Activated naive CD4-positive, alpha-beta T cell treated with anti-CD3 and anti-CD28 coated beads for 36 hours (primary cell): ENCODE measurements at regions not wholly inside any gene's neighbourhood (a gene's known extent, or its start where the extent isn't known, plus 50 kb on each side); places are given as distances from the start of the nearest gene placed in this dataset.
"Not testable (repeated sequence)": the region's sequence is repeated elsewhere in the genome, so short reads cannot be mapped to it uniquely, and the experiment has no call there.

ENCODE experiments used
- CTCF ChIA-PET: fragments of 350-600 bp; sonication (Branson Sonifier 250); formaldehyde crosslinking; loops from one replicate; lab custom pipeline; 2021; ENCODE audit warnings: antibody characterized with exemption; lab: Charles Lee
- DNase-seq: peaks from one replicate; pipeline ENCODE4 v3.0.0-alpha.2; 2020
- H3K27ac Mint-ChIP-seq: one replicate; pipeline ENCODE4 v1.8.0; 2021; ENCODE audit warnings: mild to moderate bottlenecking, mixed read lengths
- H3K27me3 Mint-ChIP-seq: one replicate; pipeline ENCODE4 v1.8.0; 2021; ENCODE audit warnings: low read depth, mixed read lengths
- H3K36me3 Mint-ChIP-seq: one replicate; pipeline ENCODE4 v1.8.0; 2021; ENCODE audit warnings: low read depth, mixed read lengths
- H3K4me1 Mint-ChIP-seq: one replicate; pipeline ENCODE4 v1.8.0; 2021; ENCODE audit warnings: low read depth, mixed read lengths
- H3K4me3 Mint-ChIP-seq: one replicate; pipeline ENCODE4 v1.8.0; 2021; ENCODE audit warnings: mild to moderate bottlenecking, moderate library complexity, mixed read lengths
- H3K9me3 Mint-ChIP-seq: one replicate; pipeline ENCODE4 v1.8.0; 2021; ENCODE audit warnings: mixed read lengths
- intact Hi-C: fragments of 100-400 bp; cut with micrococcal nuclease; formaldehyde crosslinking; loops from one replicate; pipeline ENCODE4 v1.15.1; 2023

- Mint-ChIP-seq H3K9me3 (peaks cover 2% of the 10 kb centered on the region), H3K4me3 (no peak overlapping the region), H3K36me3 (no peaks in the 10 kb centered on the region), H3K27me3 (no peaks in the 10 kb centered on the region), H3K27ac (no peak overlapping the region), H3K4me1 (no peaks in the 10 kb centered on the region)
- no peak for DNase-seq
- CTCF ChIA-PET, result no interaction called here
- intact Hi-C loops, result no loop called here
These were observed 355.8 kb upstream of the SORCS1 start for GRCh38 chr10:107520348-107520747.

DNA sequence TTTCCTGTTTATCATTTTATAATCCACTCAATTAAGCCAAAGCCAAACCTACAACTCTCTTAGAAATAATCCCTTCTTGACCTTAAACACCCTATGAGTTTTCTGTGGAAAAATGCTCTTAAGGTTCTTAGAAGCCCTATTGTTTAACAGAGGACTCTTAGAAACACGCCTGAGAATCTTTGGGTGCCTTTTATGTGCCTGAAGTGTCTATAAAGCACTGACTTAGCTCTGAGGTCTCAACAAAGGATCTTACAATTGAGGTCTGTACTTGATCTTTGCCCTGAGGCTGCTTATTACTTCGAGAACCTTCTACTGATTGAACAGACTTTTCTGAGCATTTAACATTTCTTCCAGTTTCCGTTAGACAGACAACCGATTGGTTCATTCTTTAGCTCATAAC lies 353.3 kb upstream of the SORCS1 start:
- Mint-ChIP-seq H3K4me3 (no peak overlapping the region), H3K27ac (no peak overlapping the region), H3K4me1 (no peaks in the 10 kb centered on the region), H3K27me3 (no peaks in the 10 kb centered on the region), H3K9me3 (peaks cover 2% of the 10 kb centered on the region), H3K36me3 (no peaks in the 10 kb centered on the region)
- CTCF ChIA-PET, result no interaction called here
- no peak for DNase-seq
- intact Hi-C loops, result no loop called here

DNA sequence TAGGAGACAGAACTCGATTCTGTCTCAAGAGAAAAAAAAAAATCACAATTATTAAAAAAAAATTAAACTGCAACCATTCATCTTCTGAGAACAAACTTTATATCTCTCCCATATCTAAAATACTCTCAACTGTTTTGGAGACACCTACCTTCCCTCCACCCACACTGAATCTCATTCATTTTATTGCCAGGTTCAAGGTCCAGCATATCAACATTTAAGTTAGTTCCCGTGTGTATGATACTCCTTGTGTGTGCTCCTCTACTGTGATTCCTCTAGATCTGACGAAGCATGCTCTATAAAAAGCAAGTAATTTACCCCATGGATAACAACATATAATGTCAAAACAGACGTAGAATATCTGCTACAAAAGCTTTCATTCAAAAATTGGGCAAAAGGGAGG lies 351.8 kb upstream of the SORCS1 start:
- H3K4me1 Mint-ChIP-seq, result no peaks in the 10 kb centered on the region

GRCh38 chr10:107504011-107504410 lies 339.5 kb upstream of the SORCS1 start:
- CTCF ChIA-PET, intact Hi-C loops, H3K4me1 Mint-ChIP-seq, DNase-seq, H3K27ac Mint-ChIP-seq, H3K27me3 Mint-ChIP-seq, H3K36me3 Mint-ChIP-seq, H3K4me3 Mint-ChIP-seq: not testable (repeated sequence)
- peaks cover 20% of the 10 kb centered on the region for H3K9me3 Mint-ChIP-seq

More for the DNA sequence above, 351.8 kb upstream of the SORCS1 start:
- H3K27me3 Mint-ChIP-seq, result no peaks in the 10 kb centered on the region
- H3K27ac Mint-ChIP-seq, result no peak overlapping the region
- H3K4me3 Mint-ChIP-seq, result no peak overlapping the region
- peaks cover 2% of the 10 kb centered on the region for H3K9me3 Mint-ChIP-seq
- intact Hi-C loops, result no loop called here
- H3K36me3 Mint-ChIP-seq, result no peaks in the 10 kb centered on the region
- CTCF ChIA-PET, result no interaction called here
- no peak for DNase-seq

DNA sequence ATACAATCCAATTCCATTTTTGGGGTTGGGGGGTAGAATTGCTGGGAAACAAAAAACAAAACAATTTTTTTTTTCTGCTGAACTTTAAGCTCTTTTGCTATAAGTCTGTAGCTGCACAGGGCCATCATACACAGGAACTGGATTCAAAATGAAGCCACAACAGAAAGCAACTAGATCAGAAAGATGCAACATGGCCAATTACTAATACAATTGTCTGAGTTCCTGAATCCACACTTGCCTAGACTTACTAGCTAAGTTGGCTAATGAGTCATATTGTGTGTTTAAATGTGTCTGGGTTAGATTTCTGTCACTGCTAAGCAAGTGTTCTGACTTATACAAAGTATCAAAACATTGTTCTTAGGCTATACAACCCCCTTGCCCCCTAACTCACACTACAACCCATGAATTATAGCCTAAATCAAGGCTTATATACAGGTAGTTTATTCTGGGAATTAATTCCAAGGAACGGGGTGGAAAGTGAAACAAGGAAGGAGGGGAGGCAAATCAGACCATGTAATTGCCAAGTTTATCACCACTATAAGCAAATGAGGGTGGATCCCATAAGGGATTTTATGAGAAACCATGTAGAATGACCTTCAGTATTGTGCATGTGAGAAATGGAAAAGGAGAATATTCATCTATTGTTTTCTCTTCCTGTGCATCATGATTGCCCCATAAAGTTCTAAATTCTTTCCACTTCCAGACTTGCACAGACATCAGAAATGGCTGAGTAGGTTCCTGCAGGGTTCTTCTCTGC lies 337.9 kb upstream of the SORCS1 start:
- H3K36me3 Mint-ChIP-seq, result no peaks in the 10 kb centered on the region
- intact Hi-C loops, result no loop called here
- no peak overlapping the region for H3K4me3 Mint-ChIP-seq
- H3K4me1 Mint-ChIP-seq, result no peaks in the 10 kb centered on the region
- H3K9me3 Mint-ChIP-seq, result peaks cover 16% of the 10 kb centered on the region
- no peaks in the 10 kb centered on the region for H3K27me3 Mint-ChIP-seq
- H3K27ac Mint-ChIP-seq, result no peak overlapping the region
- CTCF ChIA-PET, result no interaction called here
- DNase-seq, result no peak

- Mint-ChIP-seq H3K36me3 (no peaks in the 10 kb centered on the region), H3K4me3 (no peak overlapping the region), H3K4me1 (no peaks in the 10 kb centered on the region), H3K27me3 (no peaks in the 10 kb centered on the region), H3K9me3 (peaks cover 17% of the 10 kb centered on the region), H3K27ac (no peak overlapping the region)
- intact Hi-C loops, result no loop called here
- DNase-seq, result no peak
- CTCF ChIA-PET, result interaction anchor here (0.6 kb wide), 1 partner anchor 35 kb away, joined by 3 read pairs; no protein-coding TSS in a partner anchor
These were observed 334.5 kb upstream of the SORCS1 start for GRCh38 chr10:107498983-107499382.

GRCh38 chr10:107497024-107497423 lies 332.5 kb upstream of the SORCS1 start:
- Mint-ChIP-seq H3K4me1 (no peaks in the 10 kb centered on the region), H3K36me3 (no peaks in the 10 kb centered on the region), H3K4me3 (no peak overlapping the region), H3K27ac (no peak overlapping the region), H3K9me3 (peaks cover 7% of the 10 kb centered on the region), H3K27me3 (no peaks in the 10 kb centered on the region)
- intact Hi-C loops, result no loop called here
- DNase-seq, result no peak
- CTCF ChIA-PET, result no interaction called here

GRCh38 chr10:107496594-107496993 lies 332.1 kb upstream of the SORCS1 start:
- DNase-seq, result no peak
- Mint-ChIP-seq H3K4me1 (no peaks in the 10 kb centered on the region), H3K4me3 (no peak overlapping the region), H3K36me3 (no peaks in the 10 kb centered on the region), H3K9me3 (peaks cover 7% of the 10 kb centered on the region), H3K27me3 (no peaks in the 10 kb centered on the region), H3K27ac (no peak overlapping the region)
- intact Hi-C loops, result no loop called here
- CTCF ChIA-PET, result no interaction called here

- no peaks in the 10 kb centered on the region for H3K4me1 Mint-ChIP-seq
- intact Hi-C loops, result no loop called here
- no peaks in the 10 kb centered on the region for H3K27me3 Mint-ChIP-seq
- H3K9me3 Mint-ChIP-seq, result peaks cover 7% of the 10 kb centered on the region
- no peak for DNase-seq
- no peaks in the 10 kb centered on the region for H3K36me3 Mint-ChIP-seq
- CTCF ChIA-PET, result interaction anchor here (0.7 kb wide), 1 partner anchor 1153 kb away, joined by 3 read pairs; no protein-coding TSS in a partner anchor
- no peak overlapping the region for H3K4me3 Mint-ChIP-seq
- no peak overlapping the region for H3K27ac Mint-ChIP-seq
These were observed 327.9 kb upstream of the SORCS1 start for GRCh38 chr10:107492389-107492788.

DNA sequence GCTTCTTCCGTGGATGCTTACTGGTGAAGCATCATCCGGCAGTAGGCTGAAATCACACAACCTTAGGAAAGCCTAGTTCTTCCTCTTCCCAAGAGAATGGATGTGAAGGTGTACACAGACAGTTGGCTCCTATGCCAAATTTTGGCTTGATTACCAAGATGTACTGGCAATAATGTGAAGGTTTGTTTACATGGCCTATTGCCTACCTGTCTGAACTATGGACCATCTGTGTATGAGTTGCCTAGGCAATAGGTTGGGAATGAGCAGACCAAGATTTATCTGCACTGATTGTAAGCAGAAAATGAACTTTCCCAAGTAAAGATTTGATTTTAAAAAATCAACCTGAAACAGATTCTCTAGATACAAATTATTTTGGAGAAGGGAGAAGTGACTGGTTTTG lies 325.9 kb upstream of the SORCS1 start:
- Mint-ChIP-seq H3K4me3 (no peak overlapping the region), H3K36me3 (no peaks in the 10 kb centered on the region), H3K27ac (no peak overlapping the region), H3K4me1 (no peaks in the 10 kb centered on the region), H3K27me3 (no peaks in the 10 kb centered on the region), H3K9me3 (peaks cover 4% of the 10 kb centered on the region)
- intact Hi-C loops, result no loop called here
- CTCF ChIA-PET, result no interaction called here
- no peak for DNase-seq

GRCh38 chr10:107487284-107487683 lies 322.8 kb upstream of the SORCS1 start:
- Mint-ChIP-seq H3K9me3 (peaks cover 5% of the 10 kb centered on the region), H3K36me3 (no peaks in the 10 kb centered on the region), H3K27me3 (no peaks in the 10 kb centered on the region), H3K27ac (no peak overlapping the region), H3K4me1 (no peaks in the 10 kb centered on the region), H3K4me3 (no peak overlapping the region)
- no peak for DNase-seq
- CTCF ChIA-PET, result no interaction called here
- intact Hi-C loops, result no loop called here

DNA sequence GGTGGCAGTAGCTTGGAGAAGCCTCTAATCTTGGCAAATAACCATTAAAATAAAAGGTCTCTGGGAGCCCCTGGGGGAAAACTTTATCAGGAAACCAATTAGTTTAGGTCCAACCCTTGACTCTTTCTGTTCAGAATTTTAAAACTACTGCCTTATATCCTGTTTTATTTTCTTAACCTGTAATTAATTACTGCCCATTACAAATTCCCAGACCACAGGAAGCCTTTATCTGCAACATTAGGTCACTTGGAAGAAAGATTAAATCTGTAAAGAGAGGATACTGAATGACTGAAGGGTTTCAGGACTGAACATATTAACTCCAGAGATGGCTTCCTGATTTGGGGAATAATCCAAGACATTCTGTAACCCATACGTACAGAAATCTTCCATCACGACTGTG lies 320.5 kb upstream of the SORCS1 start:
- Mint-ChIP-seq H3K36me3 (no peaks in the 10 kb centered on the region), H3K27ac (no peak overlapping the region), H3K4me3 (no peak overlapping the region), H3K27me3 (no peaks in the 10 kb centered on the region), H3K4me1 (no peaks in the 10 kb centered on the region), H3K9me3 (peaks cover 5% of the 10 kb centered on the region)
- intact Hi-C loops, result no loop called here
- DNase-seq, result no peak
- CTCF ChIA-PET, result no interaction called here

DNA sequence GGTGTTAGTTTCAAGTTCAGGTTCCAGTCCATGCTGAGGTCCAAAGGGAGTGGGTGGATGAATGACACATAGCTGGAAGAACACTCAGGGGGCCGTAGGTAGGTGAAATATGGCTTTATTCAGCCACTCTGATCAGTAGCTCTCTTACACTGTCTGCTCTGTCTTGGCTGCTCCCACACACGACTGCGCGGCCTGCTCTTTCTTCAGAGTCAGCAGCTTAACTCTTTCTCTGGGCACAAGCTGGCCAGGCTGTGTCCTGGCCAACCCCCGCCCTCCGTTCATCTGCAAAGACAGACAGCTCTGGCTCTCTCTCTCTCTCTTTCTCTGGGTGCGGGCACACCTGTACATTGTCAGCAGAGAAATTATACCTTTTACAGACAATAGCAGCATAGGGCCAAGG lies 317.4 kb upstream of the SORCS1 start:
- Mint-ChIP-seq H3K9me3 (peaks cover 3% of the 10 kb centered on the region), H3K27ac (no peak overlapping the region), H3K4me1 (no peaks in the 10 kb centered on the region), H3K36me3 (no peaks in the 10 kb centered on the region), H3K27me3 (no peaks in the 10 kb centered on the region), H3K4me3 (no peak overlapping the region)
- CTCF ChIA-PET, result no interaction called here
- DNase-seq, result no peak
- intact Hi-C loops, result no loop called here
